Muscle layer of colon (tissue), 2 donors: ENCODE measurements at regions not wholly inside any gene's neighbourhood (a gene's known extent, or its start where the extent isn't known, plus 50 kb on each side); places are given as distances from the start of the nearest gene placed in this dataset.

Source experiments
- H3K27ac ChIP-seq: one replicate; pipeline ENCODE4 v1.7.0; 2013; ENCODE audit warnings: low read depth, mild to moderate bottlenecking, low read length, moderate library complexity
- H3K27me3 ChIP-seq, 2 donors: one replicate each; pipeline ENCODE4 v1.7.0; 2013; ENCODE audit warnings: low read length in 2 of 2, mild to moderate bottlenecking in 2 of 2; ENCODE audit not compliant: insufficient read depth in 2 of 2, control insufficient read depth in 1 of 2
- H3K36me3 ChIP-seq: one replicate; pipeline ENCODE4 v1.7.0; 2013; ENCODE audit warnings: mild to moderate bottlenecking, low read length; ENCODE audit not compliant: insufficient read depth
- H3K4me1 ChIP-seq: one replicate; pipeline ENCODE4 v1.7.0; 2013; ENCODE audit warnings: mild to moderate bottlenecking, low read length; ENCODE audit not compliant: insufficient read depth
- H3K4me3 ChIP-seq, 2 donors: one replicate each; pipeline ENCODE4 v1.7.0; 2013; ENCODE audit warnings: low read length in 2 of 2, low read depth in 1 of 2, mild to moderate bottlenecking in 1 of 2, moderate library complexity in 1 of 2
- H3K9ac ChIP-seq: one replicate; pipeline ENCODE4 v1.7.0; 2013; ENCODE audit warnings: low read length
- H3K9me3 ChIP-seq: one replicate; pipeline ENCODE4 v1.7.0; 2013; ENCODE audit warnings: mild to moderate bottlenecking, low read length
- donor health status: abdominal sarcoma.
- donor health status: Adenocarcinoma of cecum.

DNA sequence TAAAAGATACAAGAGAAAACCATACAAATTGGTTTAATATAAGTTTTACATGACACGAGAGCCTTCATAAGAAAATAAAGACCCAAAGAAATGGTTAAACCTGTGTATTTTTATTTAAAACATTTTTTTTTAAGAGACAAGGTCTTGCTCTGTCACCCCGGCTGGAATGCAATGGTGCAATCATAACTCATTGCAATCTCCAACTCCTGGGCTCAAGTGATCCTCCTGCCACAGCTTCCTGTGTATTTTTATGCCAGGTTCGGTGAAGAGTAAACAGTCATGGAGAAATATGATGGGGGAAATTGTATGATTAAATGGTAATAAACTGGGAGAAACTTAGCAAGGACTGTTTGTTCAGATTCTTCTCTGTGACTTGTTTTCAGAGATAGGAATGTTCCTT is 441.0 kb downstream of the TUSC7 start:
- no peaks in the 10 kb centered on the region for H3K36me3 ChIP-seq
- no peaks in the 10 kb centered on the region for H3K4me1 ChIP-seq
- no peak overlapping the region for H3K27ac ChIP-seq
- no peaks in the 10 kb centered on the region for H3K27me3 ChIP-seq
- H3K9ac ChIP-seq = no peak overlapping the region
- no peaks in the 10 kb centered on the region for H3K9me3 ChIP-seq
- H3K4me3 ChIP-seq = no peak overlapping the region

- no peaks in the 10 kb centered on the region for H3K27me3 ChIP-seq
- H3K4me3 ChIP-seq = no peak overlapping the region
- no peaks in the 10 kb centered on the region for H3K9me3 ChIP-seq
- H3K4me1 ChIP-seq = no peaks in the 10 kb centered on the region
- H3K36me3 ChIP-seq = no peaks in the 10 kb centered on the region
- H3K9ac ChIP-seq = no peak overlapping the region
- no peak overlapping the region for H3K27ac ChIP-seq
These were observed 450.6 kb downstream of the TUSC7 start for GRCh38 chr3:117160176-117160575.

DNA sequence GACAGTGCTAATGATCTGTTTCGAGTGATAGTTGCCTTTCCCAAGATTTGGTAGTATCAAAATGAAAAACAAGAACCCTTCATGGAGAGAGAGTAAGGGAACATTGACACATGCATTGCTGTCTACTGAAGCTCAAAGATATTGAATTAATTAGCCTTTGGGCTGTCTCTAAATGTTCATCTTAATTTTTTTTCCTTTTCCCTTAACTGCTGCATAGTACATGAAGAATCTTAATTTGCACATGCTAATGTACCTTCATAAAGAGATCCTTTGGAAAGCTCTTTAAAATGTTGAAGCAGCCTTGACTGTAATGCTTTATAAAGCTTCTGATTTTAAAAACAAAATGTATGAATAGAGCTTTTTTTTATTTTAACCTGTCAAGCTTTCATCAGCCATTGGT is 452.2 kb downstream of the TUSC7 start:
- Histone ChIP-seq H3K9ac (no peak overlapping the region), H3K4me1 (no peaks in the 10 kb centered on the region), H3K27ac (no peak overlapping the region), H3K4me3 (no peak overlapping the region), H3K36me3 (no peaks in the 10 kb centered on the region), H3K27me3 (no peaks in the 10 kb centered on the region), H3K9me3 (no peaks in the 10 kb centered on the region)

DNA sequence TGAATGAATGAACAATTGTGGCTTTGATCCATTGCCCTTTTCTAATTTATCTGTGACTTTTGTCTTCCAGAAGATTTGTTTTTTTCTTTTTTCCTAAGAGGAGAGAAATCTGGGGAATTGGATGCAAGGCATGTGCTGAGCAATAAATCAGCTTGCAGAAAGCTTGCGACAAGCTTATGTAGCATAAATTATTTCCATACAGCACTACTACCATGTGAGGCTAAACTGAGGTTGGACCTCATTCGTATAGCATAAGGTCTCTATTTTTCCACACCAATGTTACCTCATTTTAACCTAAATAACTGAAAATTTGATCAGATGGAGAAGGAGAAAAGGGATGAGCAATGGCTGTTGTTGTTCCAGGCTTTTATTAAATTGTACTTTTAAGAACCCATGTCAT is 455.6 kb downstream of the TUSC7 start:
- H3K27me3 ChIP-seq = no peaks in the 10 kb centered on the region
- H3K36me3 ChIP-seq = no peaks in the 10 kb centered on the region
- H3K27ac ChIP-seq = no peak overlapping the region
- H3K9ac ChIP-seq = no peak overlapping the region
- H3K4me3 ChIP-seq = no peak overlapping the region
- no peaks in the 10 kb centered on the region for H3K4me1 ChIP-seq
- H3K9me3 ChIP-seq = no peaks in the 10 kb centered on the region

GRCh38 chr3:117165601-117166051 is 456.0 kb downstream of the TUSC7 start:
- Histone ChIP-seq H3K9ac (no peak overlapping the region), H3K4me1 (no peaks in the 10 kb centered on the region), H3K9me3 (no peaks in the 10 kb centered on the region), H3K4me3 (no peak overlapping the region), H3K36me3 (no peaks in the 10 kb centered on the region), H3K27me3 (no peaks in the 10 kb centered on the region), H3K27ac (no peak overlapping the region)

DNA sequence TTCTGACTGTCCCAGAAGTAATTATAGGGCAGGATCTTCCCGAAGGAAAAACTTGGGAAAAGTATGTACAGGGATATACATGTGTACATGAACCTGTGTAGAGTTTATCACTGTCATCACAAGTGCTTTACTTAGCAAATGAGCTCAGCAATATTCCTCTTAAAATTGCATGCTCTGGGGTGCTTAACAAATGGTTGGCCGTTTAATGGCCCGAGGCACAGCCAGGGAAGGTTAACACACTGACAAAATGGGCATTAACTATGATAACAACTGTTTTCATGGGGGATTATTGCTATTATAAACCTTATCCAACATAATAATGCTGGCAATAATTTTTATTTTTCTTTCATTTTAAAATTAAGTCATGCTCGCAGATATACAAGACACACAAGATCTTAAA is 459.3 kb downstream of the TUSC7 start:
- no peak overlapping the region for H3K9ac ChIP-seq
- H3K9me3 ChIP-seq = no peaks in the 10 kb centered on the region
- no peak overlapping the region for H3K27ac ChIP-seq
- H3K36me3 ChIP-seq = no peaks in the 10 kb centered on the region
- H3K4me3 ChIP-seq = no peak overlapping the region
- no peaks in the 10 kb centered on the region for H3K27me3 ChIP-seq
- H3K4me1 ChIP-seq = no peaks in the 10 kb centered on the region

- no peak overlapping the region for H3K4me3 ChIP-seq
- no peak overlapping the region for H3K9ac ChIP-seq
- no peaks in the 10 kb centered on the region for H3K27me3 ChIP-seq
- H3K27ac ChIP-seq = no peak overlapping the region
- no peaks in the 10 kb centered on the region for H3K36me3 ChIP-seq
- H3K4me1 ChIP-seq = no peaks in the 10 kb centered on the region
- H3K9me3 ChIP-seq = no peaks in the 10 kb centered on the region
These were observed 460.5 kb downstream of the TUSC7 start for GRCh38 chr3:117170094-117170493.

DNA sequence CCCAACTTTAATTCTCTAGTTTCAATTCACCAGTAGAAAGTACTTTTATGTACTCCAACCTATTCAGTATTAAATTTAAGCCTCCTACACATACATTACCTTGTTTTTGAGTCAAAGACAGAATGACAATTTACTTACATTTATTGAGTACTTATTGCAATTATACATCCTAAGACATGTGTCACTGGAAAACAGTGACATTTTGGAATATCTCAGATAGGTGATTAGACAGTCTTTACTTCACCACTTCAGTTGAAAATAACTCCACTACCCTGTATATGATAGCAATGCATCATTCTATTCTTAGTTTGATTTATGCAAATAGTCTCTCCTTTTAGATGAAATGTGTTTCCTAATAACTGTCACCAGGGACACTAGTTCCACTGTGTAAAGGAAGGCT is 461.5 kb downstream of the TUSC7 start:
- no peaks in the 10 kb centered on the region for H3K36me3 ChIP-seq
- no peak overlapping the region for H3K9ac ChIP-seq
- H3K27me3 ChIP-seq = no peaks in the 10 kb centered on the region
- no peaks in the 10 kb centered on the region for H3K4me1 ChIP-seq
- H3K9me3 ChIP-seq = no peaks in the 10 kb centered on the region
- no peak overlapping the region for H3K4me3 ChIP-seq
- no peak overlapping the region for H3K27ac ChIP-seq

DNA sequence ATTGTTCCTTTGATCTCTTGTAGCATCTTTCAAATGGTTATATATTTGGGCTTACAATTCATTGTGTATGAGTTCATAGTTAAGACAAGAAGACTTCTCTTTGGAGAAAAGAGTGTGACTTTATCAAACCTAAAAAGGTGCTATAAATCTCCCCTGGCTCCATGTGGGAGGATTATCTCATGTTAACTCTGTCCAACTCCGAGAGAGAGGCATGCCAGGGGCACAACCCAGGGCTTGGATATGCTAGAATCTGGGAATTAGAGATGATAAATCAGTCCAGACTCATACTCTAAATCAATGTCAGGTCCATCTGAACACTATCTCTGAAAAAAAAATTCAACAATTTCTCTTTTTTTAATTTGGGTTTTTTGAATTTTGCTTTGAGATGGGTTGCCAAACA is 462.8 kb downstream of the TUSC7 start:
- H3K9ac ChIP-seq = no peak overlapping the region
- H3K4me3 ChIP-seq = no peak overlapping the region

GRCh38 chr3:117181222-117181621 is 471.6 kb downstream of the TUSC7 start:
- Histone ChIP-seq H3K27me3 (no peaks in the 10 kb centered on the region), H3K36me3 (no peaks in the 10 kb centered on the region), H3K4me3 (no peak overlapping the region), H3K9ac (no peak overlapping the region), H3K9me3 (no peaks in the 10 kb centered on the region), H3K4me1 (no peaks in the 10 kb centered on the region), H3K27ac (no peak overlapping the region)

More for the DNA sequence above, 462.8 kb downstream of the TUSC7 start:
- Histone ChIP-seq H3K36me3 (no peaks in the 10 kb centered on the region), H3K27ac (no peak overlapping the region), H3K27me3 (no peaks in the 10 kb centered on the region), H3K4me1 (no peaks in the 10 kb centered on the region), H3K9me3 (no peaks in the 10 kb centered on the region)

DNA sequence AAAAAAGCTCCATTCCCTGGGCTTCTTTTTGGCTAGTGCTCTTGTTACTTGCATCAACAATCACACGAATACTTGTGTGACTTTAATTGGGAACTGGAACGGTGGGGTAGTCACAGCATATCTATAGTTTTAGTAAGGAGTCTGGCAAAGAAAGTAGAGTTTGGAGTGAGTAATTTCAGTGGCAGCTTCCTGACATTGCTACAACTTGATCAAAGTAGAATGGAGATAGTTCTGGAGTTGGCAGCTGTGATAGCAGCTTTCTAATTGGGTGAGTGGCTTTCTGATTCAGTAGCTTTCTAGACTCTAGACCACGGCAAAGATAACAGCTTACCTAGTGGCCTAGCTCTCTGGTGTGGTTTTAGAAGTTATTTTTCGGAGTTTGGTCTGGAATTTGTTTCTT is 475.0 kb downstream of the TUSC7 start:
- Histone ChIP-seq H3K4me3 (no peak overlapping the region), H3K36me3 (no peaks in the 10 kb centered on the region), H3K9ac (no peak overlapping the region), H3K27ac (no peak overlapping the region), H3K4me1 (no peaks in the 10 kb centered on the region), H3K27me3 (no peaks in the 10 kb centered on the region), H3K9me3 (no peaks in the 10 kb centered on the region)

- Histone ChIP-seq H3K36me3 (no peaks in the 10 kb centered on the region), H3K9ac (no peak overlapping the region), H3K4me3 (no peak overlapping the region), H3K4me1 (no peaks in the 10 kb centered on the region), H3K9me3 (no peaks in the 10 kb centered on the region), H3K27me3 (no peaks in the 10 kb centered on the region), H3K27ac (no peak overlapping the region)
These were observed 481.7 kb downstream of the TUSC7 start for GRCh38 chr3:117191245-117191644.
